GM21619 (cell line): ENCODE measurements at regions not wholly inside any gene's neighbourhood (a gene's known extent, or its start where the extent isn't known, plus 50 kb on each side); places are given as distances from the start of the nearest gene placed in this dataset.
"Not testable (repeated sequence)": the region's sequence is repeated elsewhere in the genome, so short reads cannot be mapped to it uniquely, and the experiment has no call there.

Experiments used
- ATAC-seq: cut with Tn5 transposase; IDR thresholded peaks from one replicate; pipeline ENCODE4 v1.9.1; 2021; ENCODE audit not compliant: unreplicated experiment

GRCh38 chr12:62032870-62033269 is 227.3 kb upstream of the USP15 start:
- ATAC-seq: no peak

DNA sequence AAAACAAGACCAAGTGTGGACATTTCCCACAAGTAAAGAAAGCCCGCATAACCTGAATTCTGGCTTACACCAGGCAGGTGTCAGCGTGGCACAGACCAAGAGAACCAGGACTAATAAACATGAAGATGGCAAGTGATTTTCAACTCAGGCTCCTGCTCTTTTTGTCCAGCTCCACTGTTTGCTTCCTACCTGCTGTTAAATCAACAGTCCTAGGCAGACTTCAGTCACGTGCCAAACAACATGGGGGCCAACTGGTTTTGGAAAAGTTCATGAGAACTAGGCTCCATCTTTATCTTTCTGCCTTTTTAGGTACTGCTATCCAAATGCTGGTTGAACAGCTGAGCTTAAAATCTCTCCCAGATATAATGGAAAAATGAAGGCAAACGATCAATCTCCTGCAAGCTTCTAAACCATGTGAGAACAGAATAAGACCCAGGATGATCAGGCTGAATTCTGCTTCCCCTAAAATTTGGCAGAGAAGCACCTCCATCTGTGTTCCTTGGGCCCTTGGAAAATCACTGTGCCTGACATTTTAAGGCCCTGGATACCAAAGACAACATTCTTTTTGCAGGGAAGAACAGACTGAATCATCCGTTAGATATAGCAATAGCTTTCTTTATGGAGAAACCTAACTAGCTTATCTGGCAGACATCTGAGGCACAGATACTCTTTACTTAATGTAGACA is 215.6 kb upstream of the USP15 start:
- ATAC-seq: no peak

GRCh38 chr12:62045211-62045610 is 215.0 kb upstream of the USP15 start:
- ATAC-seq: no peak

- ATAC-seq: no peak
Measured at GRCh38 chr12:62050785-62051184, 209.4 kb upstream of the USP15 start.

- no peak for ATAC-seq
Measured at GRCh38 chr12:62069976-62070375, 190.2 kb upstream of the USP15 start.

DNA sequence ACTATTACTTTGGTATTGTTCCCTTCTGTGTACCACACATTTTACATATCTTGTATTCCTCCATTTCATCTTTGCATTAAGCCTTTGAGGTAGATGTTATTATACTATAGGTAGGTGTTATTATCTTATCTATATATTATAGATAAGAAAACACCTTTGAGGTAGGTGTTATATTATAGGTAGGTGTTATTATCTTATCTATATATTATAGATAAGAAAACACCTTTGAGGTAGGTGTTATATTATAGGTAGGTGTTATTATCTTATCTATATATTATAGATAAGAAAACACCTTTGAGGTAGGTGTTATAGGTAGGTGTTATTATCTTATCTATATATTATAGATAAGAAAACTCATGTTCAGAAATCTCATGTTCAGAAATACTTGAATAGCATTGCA is 187.0 kb upstream of the USP15 start:
- not testable (repeated sequence) for ATAC-seq

DNA sequence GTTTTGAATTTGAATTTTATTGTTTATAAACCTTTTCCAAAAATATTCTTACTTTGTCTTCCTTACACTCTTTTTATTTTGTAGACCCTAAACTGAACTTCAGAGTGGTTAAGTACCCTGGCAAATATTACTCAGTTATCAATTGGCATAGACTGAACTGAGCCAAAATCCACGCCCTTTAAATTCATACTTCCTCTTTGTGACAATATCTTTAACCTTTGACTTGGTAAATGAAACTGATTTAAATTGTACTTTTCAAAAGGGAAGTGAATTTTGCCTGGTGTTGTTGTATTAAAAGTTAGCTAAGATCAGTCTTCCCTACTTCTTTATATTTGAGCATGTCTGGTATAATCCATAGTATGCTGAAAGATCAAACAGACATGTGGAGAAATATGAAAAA is 184.3 kb upstream of the USP15 start:
- no peak for ATAC-seq

DNA sequence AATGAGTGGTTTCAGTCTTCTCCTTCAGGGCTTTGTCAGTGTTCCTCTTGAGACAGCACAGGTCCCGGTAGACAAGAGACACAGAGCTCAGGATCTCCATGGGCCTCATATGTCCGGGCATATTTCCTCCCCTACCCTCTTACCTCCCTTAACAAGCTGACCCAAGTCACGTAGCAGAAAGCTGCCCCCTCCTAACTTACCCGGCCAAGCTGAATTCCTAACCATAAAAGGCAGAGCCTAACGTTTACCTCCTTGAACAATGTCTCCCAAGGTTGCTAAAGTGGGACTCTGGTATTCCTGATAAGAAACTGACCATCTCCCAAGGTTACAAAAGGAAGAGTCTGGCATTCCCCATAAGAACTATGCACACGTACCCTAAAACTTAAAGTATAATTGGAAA is 182.2 kb upstream of the USP15 start:
- no peak for ATAC-seq

GRCh38 chr12:62082448-62082847 is 177.8 kb upstream of the USP15 start:
- no peak for ATAC-seq

DNA sequence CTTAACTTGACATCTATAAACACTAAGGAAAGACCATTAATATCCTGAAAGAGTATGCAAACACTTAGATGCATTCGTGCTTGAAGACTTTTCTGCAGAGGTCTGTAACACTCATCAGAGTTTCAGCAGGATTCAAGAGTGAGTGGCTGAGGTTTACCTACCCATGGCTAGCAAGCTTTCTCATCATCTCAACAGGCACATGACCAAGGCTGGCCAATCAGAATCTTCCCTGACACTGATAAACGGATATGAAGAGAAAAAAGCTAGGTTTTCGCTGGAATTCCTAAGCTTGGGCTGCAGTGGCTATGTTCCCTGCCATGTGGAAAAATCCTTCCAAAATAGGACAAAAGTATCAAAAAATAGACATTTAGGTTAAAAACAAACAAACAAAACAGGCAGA is 162.1 kb upstream of the USP15 start:
- no peak for ATAC-seq

GRCh38 chr12:62103748-62104147 is 156.5 kb upstream of the USP15 start:
- ATAC-seq: no peak

GRCh38 chr12:62106547-62107185 is 153.5 kb upstream of the USP15 start:
- ATAC-seq: no peak

DNA sequence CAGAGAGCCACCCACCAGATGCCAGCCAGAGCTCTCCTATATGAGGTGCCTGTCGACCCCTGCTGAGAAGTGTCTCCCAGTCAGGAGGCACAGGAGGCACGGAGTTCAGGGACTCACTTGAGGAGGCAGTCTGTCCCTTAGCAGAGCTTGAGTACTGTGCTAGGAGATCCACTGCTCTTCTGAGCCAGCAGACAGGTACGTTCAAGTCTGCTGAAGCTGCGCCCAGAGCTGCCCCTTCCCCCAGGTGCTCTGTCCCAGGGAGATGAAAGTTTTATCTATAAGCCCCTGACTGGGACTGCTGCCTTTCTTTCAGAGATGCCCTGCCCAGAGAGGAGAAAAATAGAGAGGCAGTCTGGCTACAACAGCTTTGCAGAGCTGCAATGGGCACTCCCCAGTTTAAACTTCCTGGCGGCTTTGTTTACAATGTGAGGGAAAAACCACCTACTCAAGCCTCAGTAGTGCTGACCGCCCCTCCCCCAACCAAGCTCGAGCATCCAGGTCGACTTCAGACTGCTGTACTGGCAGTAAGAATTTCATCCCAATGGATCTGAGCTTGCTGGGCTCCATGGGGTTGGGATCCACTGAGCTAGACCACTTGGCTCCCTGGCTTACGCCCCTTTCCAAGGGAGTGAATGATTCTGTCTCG is 146.7 kb upstream of the USP15 start:
- no peak for ATAC-seq

DNA sequence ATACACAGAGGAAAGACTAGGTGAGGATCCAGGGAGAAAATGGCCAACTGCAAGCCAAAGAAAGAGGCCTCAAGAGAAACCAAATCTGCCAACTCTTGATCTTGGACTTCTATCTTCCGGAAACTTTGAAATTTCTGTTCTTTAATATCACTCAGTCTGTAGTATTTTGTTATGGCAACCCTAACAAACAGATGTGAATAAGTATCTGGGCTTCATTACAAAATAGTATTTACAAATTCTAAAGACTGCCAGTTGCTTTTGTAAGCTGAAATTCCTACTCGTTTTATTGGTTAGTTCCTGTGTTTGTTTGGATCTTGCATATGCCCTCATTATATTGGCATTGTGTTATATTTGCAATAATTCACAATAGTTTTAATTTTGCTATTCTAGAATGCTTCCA is 143.2 kb upstream of the USP15 start:
- ATAC-seq: no peak

DNA sequence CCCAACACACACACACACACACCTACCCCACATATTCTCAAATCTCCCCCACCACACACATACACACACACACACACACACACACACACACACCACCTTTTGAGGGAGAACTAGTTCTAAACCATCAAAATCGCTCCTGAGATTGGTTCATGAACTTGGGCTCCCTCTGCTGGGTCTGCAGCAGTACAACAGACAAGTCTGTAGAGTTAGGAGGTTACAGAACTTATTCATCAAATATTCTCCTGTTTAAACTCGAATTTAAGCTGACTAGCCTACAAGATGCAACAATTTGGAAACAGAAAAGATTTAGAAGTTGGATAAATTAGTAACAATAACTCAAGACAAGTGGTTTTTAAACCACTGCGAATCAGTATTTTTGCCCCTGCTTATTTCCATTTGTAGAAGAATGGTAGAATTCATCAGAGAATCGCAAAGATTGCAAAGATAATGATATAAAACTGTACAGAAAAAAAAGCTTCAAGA is 136.4 kb upstream of the USP15 start:
- peak; percentile 87 for ATAC-seq

GRCh38 chr12:62127516-62127915 is 132.7 kb upstream of the USP15 start:
- ATAC-seq: no peak

- no peak for ATAC-seq
Measured at GRCh38 chr12:62128175-62128975, 131.8 kb upstream of the USP15 start.

GRCh38 chr12:62129291-62129690 is 130.9 kb upstream of the USP15 start:
- no peak for ATAC-seq

DNA sequence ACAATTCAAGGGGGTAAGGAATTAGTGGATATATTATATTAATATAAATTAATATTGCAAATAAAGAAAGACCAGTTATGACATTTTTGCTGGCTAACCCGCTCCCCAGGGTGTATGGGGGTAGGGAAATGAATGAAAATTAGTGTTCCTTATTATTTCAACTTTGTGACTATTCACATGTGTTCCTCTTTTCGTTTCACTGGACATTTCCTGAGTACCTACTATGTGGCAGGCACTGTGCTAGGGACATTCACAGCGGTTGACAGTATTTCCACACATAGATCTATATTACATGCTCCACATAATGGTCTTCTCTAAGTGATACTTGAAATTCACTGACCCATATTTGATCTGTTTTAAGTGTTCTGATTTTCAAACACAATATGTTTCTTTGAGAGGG is 129.8 kb upstream of the USP15 start:
- no peak for ATAC-seq

DNA sequence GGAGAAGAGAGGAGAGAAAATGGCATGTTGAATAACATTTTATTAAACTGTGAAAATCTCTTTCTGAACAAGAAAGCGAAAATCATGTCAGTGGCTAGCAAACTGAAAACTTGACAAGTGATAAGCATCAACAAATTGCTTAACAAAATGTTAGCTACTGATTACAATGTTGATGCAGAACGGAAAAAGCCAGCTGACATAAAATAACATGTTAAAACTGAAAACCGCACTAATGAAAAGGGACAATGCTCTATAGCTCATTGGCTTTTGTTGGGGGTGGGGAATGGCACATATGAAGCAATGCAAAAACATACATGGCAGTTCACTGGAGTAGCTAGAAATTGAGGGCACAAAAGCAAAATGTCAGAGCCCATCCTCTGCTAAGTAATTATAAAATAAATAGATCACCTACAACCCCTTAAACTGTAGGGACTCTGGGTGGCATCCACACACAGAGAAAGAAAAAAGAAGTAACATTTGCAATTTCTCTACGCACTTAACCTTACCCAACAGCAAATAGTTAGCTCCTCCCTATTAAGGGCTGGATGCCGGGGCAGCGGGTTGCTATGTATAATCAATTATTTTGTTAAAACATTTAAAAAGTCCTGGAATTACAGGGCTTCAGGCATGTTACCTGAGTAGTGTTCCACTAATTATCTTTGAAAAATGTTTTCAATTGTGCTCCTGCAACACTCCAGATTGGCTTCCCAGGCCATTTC is 129.2 kb upstream of the USP15 start:
- ATAC-seq: no peak

- ATAC-seq: no peak
Measured at GRCh38 chr12:62133440-62133839, 126.8 kb upstream of the USP15 start.
